ENCODE measurements at regions not wholly inside any gene's neighbourhood (a gene's known extent, or its start where the extent isn't known, plus 50 kb on each side); places are given as distances from the start of the nearest gene placed in this dataset.

DNA sequence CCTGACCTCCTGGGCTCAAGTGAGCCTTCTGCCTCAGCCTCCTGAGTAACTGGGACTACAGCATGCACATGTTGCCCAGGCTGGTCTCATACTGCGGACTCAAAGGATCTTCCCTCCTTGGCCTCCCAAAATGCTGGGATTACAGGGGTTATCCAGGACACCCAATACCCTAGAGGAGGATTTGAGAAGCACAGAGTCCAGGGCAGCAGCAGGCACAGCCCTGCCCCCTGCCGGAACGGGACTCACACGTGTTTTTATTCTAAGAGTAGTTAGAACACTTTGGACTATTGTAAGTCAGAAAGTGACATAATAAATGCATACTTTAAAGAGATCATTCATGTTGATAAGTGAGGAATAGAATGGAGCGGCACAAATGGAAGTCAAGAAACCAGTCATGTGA is 80.2 kb downstream of the C6orf118 start:
- DNase-seq = no peak

DNA sequence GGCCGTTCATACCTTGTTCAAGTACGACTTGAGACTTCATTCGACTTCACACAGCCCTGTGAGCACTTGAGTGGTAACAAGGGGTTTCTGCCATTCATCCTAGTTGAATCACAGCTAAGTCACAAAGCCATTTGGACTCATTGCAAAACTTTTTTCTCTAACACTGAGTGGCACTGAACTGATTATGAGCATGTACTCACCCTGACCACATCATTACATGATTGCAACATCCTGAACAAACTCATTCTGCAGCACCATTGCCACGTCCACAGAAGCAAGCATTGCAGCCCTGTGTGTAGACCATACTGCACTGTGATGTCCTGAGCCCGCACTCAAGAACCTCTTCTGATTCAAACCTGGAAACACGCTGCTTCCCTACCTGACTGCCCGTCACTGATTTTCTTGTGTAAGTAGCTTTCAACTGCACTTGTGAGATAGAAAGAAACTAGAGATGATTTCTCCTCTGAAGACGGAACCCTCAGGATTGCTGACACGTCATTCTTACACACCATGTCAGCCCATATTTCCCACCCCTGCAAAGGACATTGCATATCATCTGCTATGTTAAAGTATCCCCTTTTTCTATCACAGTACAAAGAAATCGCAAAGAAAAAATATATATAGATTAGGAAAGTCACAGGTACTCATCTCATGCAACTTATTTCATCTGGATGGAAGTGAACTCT is 81.6 kb downstream of the C6orf118 start:
- no peak for DNase-seq

DNA sequence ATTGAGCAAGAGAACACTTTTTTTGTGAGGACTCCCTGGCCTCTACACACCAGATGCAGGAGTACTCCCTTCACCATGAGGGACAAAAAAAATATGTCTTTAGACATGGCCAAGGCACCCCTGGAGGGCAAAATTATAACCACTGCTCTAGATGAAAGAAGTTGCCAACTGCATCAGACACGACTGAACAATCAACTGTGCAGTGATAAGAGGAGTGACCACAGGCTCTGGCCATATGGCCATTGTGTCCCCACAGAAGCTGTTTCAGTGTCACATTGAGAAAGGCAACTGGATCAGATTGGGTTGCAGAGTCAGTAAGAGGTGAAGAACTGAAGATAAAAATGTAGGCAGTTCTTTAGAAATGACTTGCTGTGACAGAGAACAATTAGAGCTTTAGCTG is 85.7 kb downstream of the C6orf118 start:
- DNase-seq = no peak

DNA sequence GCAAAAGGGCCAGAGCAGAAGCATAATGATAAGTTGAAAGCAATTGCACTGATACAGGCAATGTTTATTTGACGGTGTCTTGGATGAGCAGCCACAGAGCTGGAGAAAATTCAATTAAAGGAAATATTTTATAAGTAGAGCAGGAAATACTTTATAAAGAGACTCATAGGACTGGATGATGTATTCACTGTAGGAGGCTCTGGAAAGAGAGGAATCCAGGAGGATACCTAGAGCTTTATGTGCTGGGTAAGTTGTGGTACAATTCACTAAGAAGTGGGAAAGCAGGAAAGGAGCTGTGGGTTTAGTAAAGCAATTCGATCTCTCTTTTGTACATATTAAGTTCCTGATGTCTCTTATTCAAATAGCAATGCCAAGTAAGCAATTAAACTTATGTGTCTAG is 86.3 kb downstream of the C6orf118 start:
- DNase-seq = no peak

DNA sequence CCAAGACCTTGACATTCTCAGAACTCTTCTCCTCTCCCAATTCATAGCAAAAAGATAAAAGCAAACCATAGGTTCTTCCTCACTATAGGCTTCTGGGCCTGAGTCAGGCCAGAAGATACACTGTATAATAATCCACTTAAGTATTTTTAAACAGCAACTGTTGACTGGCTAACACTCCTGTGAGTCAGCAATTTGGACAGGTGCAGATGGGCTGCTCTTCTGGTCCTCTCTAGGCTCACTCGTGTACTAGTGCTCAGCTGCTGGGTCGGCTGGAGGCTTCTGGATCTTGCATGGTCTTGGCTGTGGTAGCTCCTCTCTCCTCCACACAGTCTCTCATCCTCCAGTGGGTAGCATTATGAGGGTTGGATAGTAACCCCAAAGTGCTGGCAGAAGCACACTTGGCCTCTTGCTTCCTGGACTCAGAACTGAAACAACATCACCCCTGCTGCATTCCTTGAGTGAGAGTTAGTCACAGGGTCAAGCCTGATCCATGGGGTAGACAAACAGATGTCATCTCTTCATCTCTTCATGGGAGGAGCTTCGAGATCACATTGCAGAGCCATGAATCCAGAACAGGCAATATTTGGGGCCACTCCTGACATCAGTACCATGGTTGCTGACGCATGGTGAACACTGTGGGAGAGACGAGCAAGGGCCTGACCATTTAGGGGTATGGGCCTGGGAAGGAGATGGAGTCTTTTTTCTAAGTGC is 86.9 kb downstream of the C6orf118 start:
- no peak for DNase-seq

DNA sequence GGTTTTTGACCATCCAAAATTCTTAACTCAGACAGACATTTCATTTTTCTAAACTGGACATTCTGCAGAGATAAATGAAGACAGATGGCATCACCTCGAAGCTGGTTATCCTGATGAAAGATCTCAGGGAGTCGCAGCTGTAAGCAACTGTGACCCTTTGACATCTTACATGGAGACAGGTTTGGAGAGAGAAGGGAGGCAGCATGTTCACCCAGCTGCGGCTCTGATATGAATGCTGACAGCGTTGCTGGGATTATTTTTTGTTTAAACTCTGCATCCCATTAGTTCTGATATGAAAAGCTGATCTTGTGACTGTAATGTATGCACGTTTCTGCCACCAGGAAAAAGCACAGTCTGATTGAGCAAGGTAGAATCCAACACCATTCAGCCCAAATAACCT is 89.4 kb downstream of the C6orf118 start:
- no peak for DNase-seq

DNA sequence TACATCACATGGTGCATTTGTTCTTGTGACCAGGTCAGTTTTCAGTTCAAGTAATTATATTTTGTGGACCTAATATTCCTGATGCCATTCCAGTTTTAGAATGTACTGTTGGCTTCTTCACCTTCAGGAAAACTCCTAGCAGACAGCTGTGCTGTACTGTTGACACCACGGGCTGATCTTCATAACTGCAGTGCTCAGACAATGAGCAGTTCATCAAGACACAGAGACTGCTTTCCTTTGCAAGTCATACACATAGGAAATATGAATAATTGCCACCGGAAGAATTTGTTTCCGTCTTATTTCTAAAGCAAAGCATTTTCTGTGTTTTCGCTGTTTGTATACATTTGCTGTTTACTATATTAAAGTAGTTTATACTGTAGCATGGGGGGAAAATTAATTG is 89.8 kb downstream of the C6orf118 start:
- DNase-seq = no peak

DNA sequence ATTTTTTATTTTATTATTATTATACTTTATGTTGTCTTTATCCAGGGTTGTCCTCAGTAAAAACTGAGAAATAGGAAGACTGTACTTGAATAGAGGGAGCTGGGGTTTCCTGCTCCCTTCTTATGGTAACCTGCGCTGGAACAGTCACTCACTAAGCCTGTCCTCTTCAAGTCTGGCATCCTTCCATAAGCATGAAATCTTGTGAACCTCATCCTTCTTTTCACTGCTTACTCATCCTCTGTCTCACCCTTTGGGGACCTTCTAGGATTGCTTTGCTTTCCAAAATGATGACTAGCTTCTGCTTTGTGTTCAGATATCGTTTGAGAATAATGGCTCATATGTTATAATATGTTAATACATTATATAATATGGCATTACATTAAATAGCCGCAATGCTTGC is 90.6 kb downstream of the C6orf118 start:
- no peak for DNase-seq

DNA sequence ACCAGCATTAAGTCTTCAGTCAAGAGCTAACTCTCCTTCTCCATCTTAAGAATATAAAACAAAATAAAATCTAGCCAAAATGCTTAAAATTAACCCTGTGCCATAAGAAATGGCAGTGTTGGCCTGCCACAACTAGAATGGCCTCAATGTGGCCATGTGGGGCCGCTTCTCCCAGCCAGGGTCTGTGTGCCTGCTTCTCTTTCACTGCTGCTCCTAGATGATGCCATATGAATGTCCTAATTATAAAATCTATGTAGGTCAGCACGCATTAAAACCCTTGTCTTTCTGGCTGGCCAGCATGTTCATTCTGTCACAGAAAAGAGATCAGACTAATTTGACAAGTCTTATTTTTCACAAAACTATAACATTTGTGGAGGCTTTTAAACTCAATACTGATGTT is 102.6 kb downstream of the C6orf118 start:
- no peak for DNase-seq

DNA sequence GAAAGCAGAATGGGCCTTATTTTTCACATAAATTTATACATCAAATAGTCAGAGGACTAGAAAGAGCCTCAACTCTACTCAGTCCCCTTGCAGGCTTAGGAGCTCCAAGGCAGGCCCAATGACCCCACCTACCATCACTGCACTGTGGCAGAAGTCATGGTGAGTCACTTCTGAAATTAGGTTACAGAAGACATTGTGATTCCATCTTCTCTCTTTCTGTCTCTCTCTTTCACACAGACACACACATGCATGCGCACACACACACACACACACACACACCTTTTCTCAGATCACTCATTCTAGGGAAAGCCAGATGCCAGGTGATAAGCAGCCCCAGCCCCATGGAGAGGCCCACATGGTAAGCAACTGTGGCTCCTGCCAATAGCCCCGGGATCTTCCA is 103.8 kb downstream of the C6orf118 start:
- DNase-seq = no peak

DNA sequence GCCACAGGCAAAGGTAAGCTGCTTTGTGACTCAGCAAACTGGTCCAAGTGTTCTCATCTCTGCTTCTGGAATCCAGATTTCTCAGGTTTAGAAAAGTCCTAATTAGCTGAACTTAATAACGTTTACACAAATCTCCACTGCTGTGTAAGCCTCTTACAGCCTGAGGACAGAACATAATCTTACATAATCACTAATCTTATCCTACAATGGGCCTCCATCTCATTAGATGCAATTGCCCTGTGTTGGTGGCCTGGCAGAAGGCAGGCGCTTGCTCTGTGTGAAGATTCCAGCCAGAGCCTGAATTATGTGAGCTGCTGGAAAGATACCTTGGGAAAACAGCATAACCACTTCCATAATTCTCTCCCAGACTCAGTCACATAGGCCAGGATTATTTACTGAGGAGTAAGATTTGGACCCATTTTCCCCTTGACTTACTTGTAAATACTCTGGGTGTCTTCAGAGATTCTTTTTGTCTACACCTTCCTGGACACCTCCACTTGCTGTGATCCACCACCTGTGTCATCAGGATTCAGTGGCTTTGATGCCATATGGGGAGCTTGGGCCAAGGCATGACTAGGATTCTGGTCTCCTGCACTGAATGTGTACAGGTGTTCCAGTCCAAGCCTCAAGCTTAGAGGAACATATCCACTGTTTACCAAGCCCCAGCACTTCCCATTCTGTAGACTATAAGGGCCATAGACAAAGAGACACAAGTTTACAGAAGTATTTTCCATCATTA is 104.4 kb downstream of the C6orf118 start:
- DNase-seq = no peak

DNA sequence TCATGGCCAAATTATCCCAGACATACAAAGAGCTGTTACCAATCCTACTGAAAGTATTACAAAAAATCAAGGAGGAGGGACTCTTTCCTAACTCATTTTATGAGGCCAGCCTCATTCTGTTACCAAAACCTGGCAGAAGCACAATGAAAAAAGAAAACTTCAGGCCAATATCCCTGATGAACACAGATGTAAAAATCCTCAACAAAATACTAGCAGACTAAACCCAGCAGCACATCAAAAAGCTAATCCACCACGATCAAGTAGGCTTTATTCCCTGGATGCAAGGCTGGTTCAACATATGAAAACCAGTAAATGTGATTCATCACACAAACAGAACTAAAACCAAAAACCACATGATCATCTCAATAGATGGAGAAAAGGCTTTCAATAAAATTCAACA is 109.2 kb downstream of the C6orf118 start:
- no peak for DNase-seq

DNA sequence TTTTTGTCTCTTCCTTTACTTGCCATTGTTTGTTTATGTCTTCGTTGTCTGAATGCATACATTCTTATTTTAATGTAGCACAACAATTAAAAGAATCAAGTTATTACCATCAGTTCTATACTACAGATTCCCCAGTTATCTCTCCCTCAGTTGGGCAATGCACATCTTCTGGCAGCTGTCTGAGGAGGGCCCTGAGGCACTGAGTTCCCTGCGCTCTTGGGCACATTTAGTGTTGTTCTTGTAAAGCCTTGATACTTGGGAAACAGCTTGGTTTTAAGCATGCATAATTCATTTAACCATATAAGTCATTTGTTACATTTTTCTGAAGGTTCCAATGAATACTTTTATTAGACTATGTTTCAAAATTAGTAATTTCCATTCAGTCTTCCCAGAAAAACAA is 117.9 kb downstream of the C6orf118 start:
- no peak for DNase-seq

DNA sequence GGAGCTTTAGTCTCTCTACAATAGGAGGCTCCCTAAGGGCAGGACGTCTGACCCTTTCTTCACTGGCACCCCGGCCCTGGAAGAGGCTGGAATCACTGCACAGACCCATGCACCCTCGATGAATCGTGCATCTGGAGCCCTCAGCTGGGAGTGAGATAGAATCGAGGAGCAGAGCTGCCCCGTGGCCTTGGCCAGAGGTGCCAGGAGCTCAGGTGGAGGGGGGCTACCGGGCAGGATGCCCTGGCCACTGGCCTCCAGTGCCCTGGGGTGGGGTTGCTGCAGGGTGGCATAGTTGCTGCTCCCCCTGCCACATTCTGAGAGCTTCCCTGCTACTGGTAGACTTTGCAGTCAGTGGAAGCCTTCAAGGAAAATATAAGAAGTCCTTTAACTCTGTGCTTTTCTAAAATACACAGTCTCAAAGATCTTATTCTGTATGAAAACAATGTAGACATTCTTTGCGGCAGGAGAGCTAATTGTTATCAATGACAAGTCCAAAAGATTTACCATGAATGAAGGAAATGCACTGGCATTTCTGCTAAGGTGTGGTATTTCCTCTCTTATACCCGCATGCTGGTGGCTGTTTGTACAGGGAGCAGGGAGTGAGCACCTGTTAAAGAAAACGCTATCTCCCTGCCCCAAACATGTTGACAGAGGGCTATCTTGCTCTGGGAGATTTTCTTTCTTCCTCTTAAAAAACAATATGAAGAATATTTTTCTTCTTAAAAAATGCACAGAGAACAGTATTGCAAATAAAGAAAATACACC is 122.8 kb downstream of the C6orf118 start:
- no peak for DNase-seq

DNA sequence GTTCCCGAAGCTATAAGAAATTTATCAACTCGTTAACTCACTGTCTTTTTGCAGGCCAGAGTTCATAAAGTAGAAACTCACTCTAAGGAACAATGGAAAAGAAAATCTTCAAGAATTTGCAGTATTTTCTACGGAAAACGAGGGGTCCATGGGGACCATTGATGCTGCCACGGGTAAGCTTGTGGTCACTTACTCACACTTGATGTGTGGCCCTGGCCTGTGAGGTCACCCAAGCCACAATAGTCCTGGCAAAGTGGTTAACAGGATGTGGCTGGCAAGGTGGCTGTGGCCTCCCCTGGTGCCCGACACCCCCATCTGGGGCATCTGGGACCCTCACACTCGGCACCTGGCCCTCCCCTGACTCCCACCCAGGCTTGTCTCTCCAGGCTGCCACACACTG is 123.4 kb downstream of the C6orf118 start:
- no peak for DNase-seq

DNA sequence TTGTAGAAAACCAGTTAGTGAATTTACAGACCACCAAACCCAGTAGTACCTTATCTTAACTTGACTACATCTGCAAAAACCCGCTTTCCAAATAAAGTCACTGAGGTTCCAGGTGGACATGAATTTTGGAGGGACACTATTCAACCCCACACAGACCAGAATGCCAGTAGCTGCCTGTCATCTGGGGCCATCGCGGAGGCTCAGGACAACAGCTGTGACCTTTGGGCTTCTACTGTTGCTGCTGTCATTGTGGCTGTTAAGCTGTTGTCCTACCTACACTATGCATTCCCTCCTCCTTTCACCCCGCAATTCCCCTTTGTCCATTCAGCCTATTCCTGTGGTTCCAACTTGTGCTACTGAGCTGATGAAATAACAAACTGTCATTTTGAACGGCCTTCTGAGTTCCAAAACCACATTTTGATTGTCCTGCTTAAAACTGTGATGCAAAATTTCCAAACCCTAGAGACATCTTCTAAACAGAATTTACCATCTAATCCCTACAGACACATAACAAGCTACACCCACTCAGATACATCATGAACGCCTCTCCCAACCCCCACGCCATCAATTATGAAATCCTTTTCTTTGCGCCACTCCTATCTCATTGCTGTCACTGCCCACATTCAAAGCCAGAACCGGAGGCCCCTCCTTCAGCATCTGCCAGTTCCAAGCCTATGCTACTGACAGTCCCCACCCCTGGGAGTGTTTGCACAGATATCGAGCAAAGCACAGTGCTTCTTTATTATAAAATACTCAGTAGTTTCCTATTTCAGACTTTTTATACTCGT is 125.0 kb downstream of the C6orf118 start:
- no peak for DNase-seq

DNA sequence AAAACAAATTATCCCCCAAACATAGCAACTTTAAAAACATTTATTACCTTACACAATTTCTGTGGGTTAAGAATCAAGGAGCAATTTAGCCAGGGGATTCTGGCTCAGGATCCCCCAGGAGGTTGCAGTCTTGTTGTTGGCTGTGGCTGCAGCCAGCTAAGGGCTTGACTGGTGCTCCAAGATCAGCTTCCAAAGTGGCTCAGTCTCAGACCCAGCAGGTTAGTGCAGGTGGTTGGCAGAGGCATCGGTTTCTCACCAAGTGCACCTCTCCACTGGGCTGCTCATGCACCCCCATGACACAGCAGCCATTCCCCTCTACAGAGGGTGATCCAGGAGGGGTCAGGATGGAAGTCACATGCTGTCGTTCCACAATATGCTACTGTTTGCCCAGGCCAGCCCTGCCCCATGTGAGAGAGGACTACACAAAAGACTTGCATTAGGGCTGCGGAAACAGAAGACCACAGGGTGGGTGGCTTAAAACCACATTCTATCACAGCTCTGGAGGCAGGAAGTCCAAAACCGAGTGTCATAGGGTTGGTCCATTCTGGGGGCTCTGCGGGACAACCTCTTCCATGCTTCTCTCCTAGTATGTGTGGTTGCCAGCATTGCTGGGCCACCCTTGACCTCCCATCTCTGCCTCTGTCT is 125.8 kb downstream of the C6orf118 start:
- no peak for DNase-seq

DNA sequence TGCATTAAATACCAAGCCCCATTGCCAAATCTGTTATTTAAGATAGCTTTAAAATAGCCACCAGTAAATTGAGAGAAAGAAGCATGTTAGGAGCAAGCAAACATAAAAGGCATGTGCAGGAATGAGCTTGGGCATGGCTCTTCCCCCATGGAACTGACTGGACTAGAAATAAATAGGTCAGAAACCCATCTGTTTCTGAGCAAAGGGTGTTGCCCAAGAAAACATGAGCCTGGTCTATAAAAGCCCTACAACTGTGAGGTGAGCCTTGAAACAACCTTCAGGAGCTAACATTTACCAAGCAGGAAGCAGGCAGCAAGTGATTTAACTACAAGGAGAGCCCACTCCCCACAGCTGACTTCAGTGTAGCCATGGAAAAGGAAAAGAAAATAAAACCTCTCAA is 126.3 kb downstream of the C6orf118 start:
- DNase-seq = no peak

DNA sequence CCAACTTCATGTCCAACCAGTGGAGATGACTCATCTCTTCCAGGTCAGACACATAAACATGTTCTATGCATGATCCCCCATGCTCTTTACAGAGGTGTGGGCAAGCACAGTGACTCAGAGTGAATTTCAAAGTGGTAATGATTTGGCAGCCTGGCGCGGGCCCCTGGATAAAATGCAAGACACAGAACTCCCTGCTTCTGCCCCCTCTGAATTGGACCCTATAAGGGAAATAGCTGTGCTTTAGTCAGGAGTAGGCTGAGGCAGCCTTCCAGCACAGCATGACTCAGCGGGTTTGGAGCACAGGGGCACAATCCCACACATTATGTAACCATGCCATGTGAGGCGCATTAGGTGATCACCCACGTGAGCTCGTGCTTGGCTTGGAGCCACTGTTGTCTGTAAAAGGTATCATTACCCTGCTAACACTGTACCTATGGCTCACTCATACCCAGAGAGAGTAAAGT is 127.4 kb downstream of the C6orf118 start:
- DNase-seq = no peak

DNA sequence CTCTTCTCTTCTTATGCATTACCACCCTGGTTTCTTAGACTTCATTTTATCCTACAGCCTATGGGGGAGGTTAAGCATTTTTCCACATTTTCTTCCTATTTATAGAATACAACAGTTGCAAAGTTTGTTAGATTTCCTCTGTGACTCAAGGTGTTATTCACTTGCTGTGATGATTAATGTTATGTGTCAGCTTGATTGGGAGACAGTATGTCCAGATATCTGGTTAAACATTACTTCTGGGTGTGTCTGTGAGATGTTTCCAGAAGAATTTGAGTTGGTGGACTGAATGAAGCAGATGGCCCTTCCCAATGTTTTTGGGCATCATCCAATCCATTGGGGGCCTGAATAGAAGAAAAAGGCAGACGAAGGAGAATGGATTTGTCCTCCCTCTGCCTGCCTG is 131.3 kb downstream of the C6orf118 start:
- no peak for DNase-seq

DNA sequence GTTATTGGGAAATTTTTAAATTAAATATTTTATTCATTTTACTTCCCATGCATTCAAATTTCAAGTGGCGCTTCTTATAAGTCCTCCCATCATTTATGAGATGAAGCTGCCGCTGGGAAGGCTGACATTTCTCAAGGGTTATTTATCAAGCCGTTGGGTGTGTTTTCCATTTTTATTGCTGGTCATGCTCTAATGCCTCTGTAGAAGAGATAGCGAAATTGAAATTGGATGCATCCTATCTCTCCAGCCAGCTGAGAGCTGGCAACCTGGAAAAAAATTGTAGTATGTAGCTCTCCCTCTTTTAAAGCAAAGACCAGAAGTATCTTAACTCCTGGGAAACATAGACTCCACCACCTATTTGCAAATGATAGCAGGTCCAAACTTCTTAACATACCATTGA is 135.9 kb downstream of the C6orf118 start:
- no peak for DNase-seq

DNA sequence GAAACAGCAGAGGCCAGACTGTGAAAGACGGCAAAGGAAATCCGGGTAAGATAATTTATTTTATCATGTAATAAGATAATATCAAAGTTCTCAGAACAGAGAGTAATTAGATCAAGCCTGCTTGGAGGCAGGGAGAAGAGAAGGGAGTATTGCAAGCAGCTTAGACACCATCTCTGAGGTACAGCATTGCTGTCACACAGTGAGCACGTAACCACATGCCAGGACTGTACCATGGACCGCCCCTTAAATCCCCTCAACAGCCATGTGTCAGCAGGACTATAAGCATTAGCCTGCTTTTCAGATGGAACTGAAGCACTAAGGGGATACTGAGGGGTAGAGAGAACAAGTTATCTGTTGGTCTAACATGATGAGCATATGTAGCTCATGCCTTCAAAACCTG is 141.5 kb downstream of the C6orf118 start:
- DNase-seq = no peak

All from T-helper 9 cell (primary cell).